Islet precursor cell (in vitro differentiated cells): ENCODE measurements at regions not wholly inside any gene's neighbourhood (a gene's known extent, or its start where the extent isn't known, plus 50 kb on each side); places are given as distances from the start of the nearest gene placed in this dataset.

Experiments
- DNase-seq: peaks from one replicate; pipeline ENCODE4 v3.0.0-alpha.2; 2018

- DNase-seq: peak; percentile 70
Observed at GRCh38 chr12:118773956-118774723, 207.2 kb upstream of the SRRM4 start.

GRCh38 chr12:118777504-118777903, 203.8 kb upstream of the SRRM4 start:
- DNase-seq: no peak

- no peak for DNase-seq
Observed at GRCh38 chr12:118778077-118778476, 203.3 kb upstream of the SRRM4 start.

GRCh38 chr12:118780939-118781338, 200.4 kb upstream of the SRRM4 start:
- DNase-seq: no peak

- DNase-seq: no peak
Observed at GRCh38 chr12:118781692-118782091, 199.6 kb upstream of the SRRM4 start.

GRCh38 chr12:118783703-118784102, 197.6 kb upstream of the SRRM4 start:
- DNase-seq: no peak

- no peak for DNase-seq
Observed at GRCh38 chr12:118790578-118790977, 190.8 kb upstream of the SRRM4 start.

- DNase-seq: no peak
Observed at GRCh38 chr12:118813778-118814357, 167.5 kb upstream of the SRRM4 start.

GRCh38 chr12:118816296-118816695, 165.0 kb upstream of the SRRM4 start:
- DNase-seq: no peak

GRCh38 chr12:118821386-118821925, 159.9 kb upstream of the SRRM4 start:
- DNase-seq: peak; percentile 84

GRCh38 chr12:118822512-118822911, 158.8 kb upstream of the SRRM4 start:
- DNase-seq: no peak

- no peak for DNase-seq
Observed at GRCh38 chr12:118827047-118827446, 154.3 kb upstream of the SRRM4 start.

- no peak for DNase-seq
Observed at GRCh38 chr12:118827606-118828005, 153.7 kb upstream of the SRRM4 start.

GRCh38 chr12:118830296-118830695, 151.0 kb upstream of the SRRM4 start:
- DNase-seq: no peak

GRCh38 chr12:118835926-118836325, 145.4 kb upstream of the SRRM4 start:
- DNase-seq: no peak

GRCh38 chr12:118840399-118840798, 140.9 kb upstream of the SRRM4 start:
- no peak for DNase-seq

- no peak for DNase-seq
Observed at GRCh38 chr12:118840878-118841277, 140.5 kb upstream of the SRRM4 start.

GRCh38 chr12:118841588-118841987, 139.8 kb upstream of the SRRM4 start:
- DNase-seq: no peak

GRCh38 chr12:118842866-118843265, 138.5 kb upstream of the SRRM4 start:
- no peak for DNase-seq

- no peak for DNase-seq
Observed at GRCh38 chr12:118846416-118846815, 134.9 kb upstream of the SRRM4 start.

- DNase-seq: peak; percentile 88
Observed at GRCh38 chr12:118850244-118850825, 131.0 kb upstream of the SRRM4 start.

- no peak for DNase-seq
Observed at GRCh38 chr12:118851891-118852290, 129.4 kb upstream of the SRRM4 start.

- DNase-seq: no peak
Observed at GRCh38 chr12:118853634-118854033, 127.7 kb upstream of the SRRM4 start.

- no peak for DNase-seq
Observed at GRCh38 chr12:118855858-118856257, 125.5 kb upstream of the SRRM4 start.
